ENCODE measurements at regions not wholly inside any gene's neighbourhood (a gene's known extent, or its start where the extent isn't known, plus 50 kb on each side); places are given as distances from the start of the nearest gene placed in this dataset.
A peak's percentile ranks its signal among the peaks of the same experiment; 100 is the strongest.

DNA sequence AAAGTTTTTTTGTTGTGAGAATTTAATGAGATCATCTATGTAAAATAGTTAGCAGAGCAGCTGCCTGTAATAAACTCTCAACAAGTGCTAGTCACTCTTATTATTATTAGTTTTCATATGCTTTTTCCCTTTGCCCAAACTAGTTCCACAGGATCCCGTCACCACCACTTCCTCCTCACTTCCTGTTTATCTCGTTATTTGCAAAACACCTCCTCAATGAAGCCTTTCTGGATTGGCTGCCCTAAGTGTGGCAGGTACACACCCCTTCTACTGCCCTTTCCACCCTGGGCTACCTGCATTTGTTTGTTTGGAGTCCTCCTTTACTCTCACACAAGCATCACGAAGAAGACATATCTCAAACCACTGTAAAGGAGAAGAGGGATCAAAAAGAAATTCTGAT is 54.4 kb upstream of the KLF3 start:
- Histone ChIP-seq H3K9ac (ENCODE audit: extremely low read depth, low read length, poor library complexity, severe bottlenecking) (no peak overlapping the region), H3K9me3 (ENCODE audit: control insufficient read depth, low read length) (no peaks in the 10 kb centered on the region), H3K36me3 (ENCODE audit: control insufficient read depth, insufficient read depth, low read length) (no peaks in the 10 kb centered on the region), H3K4me1 (ENCODE audit: control insufficient read depth, insufficient read depth, low read length) (no peaks in the 10 kb centered on the region), H3K27me3 (ENCODE audit: control insufficient read depth, insufficient read depth, low read length, poor library complexity, severe bottlenecking) (no peaks in the 10 kb centered on the region), H3K4me3 (ENCODE audit: low read length) (no peak overlapping the region), H3K27ac (ENCODE audit: low read depth, low read length) (no peak overlapping the region)
- Mint-ChIP-seq H3K27me3 (ENCODE audit: insufficient read depth) (peaks cover 2% of the 10 kb centered on the region), H3K9me3 (no peaks in the 10 kb centered on the region), H3K4me3 (no peak overlapping the region), H3K4me1 (peaks cover 21% of the 10 kb centered on the region), H3K36me3 (ENCODE audit: low read depth) (no peaks in the 10 kb centered on the region), H3K27ac (peak overlapping the region; percentile 28)
- TF ChIP-seq, protein P1, sequence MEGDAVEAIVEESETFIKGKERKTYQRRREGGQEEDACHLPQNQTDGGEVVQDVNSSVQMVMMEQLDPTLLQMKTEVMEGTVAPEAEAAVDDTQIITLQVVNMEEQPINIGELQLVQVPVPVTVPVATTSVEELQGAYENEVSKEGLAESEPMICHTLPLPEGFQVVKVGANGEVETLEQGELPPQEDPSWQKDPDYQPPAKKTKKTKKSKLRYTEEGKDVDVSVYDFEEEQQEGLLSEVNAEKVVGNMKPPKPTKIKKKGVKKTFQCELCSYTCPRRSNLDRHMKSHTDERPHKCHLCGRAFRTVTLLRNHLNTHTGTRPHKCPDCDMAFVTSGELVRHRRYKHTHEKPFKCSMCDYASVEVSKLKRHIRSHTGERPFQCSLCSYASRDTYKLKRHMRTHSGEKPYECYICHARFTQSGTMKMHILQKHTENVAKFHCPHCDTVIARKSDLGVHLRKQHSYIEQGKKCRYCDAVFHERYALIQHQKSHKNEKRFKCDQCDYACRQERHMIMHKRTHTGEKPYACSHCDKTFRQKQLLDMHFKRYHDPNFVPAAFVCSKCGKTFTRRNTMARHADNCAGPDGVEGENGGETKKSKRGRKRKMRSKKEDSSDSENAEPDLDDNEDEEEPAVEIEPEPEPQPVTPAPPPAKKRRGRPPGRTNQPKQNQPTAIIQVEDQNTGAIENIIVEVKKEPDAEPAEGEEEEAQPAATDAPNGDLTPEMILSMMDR (conservative IDR thresholded peaks at IDR 0.05): no peak
- 92 to 95% methylated on average over 2 to 3 of the region's 3 CpGs for WGBS, 2 experiments (ENCODE audit: insufficient coverage in 1 of 2, insufficient read length in 1 of 2)
- DNase-seq: peak; percentile 59

DNA sequence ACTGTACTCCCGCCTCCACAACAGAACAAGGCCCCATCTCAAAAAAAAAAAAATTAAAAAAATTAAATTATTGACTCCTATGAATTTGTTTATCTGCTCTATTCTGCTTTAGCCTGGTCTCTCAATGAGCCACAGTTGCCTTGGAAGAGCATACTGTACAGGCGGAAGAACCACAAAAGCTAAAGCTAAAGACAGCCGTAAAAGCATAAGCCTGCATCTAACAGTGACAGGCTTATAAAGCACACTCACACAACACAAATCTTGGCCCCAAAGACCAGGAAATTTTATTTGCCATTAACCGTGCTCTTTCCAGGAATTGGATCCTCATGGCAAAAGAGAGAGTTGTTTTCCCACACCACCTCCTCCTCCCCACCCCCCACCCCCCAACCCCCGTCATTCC is 53.5 kb upstream of the KLF3 start:
- no peaks in the 10 kb centered on the region for H3K9me3 ChIP-seq (ENCODE audit: control insufficient read depth, low read length)
- no peaks in the 10 kb centered on the region for H3K36me3 ChIP-seq (ENCODE audit: control insufficient read depth, insufficient read depth, low read length)
- no peak for DNase-seq
- no peak overlapping the region for H3K9ac ChIP-seq (ENCODE audit: extremely low read depth, low read length, poor library complexity, severe bottlenecking)
- H3K4me1 ChIP-seq (ENCODE audit: control insufficient read depth, insufficient read depth, low read length): no peaks in the 10 kb centered on the region
- Mint-ChIP-seq H3K27me3 (ENCODE audit: insufficient read depth) (no peaks in the 10 kb centered on the region), H3K4me3 (no peak overlapping the region), H3K27ac (no peak overlapping the region), H3K4me1 (peaks cover 17% of the 10 kb centered on the region), H3K36me3 (ENCODE audit: low read depth) (no peaks in the 10 kb centered on the region), H3K9me3 (no peaks in the 10 kb centered on the region)
- H3K27me3 ChIP-seq (ENCODE audit: control insufficient read depth, insufficient read depth, low read length, poor library complexity, severe bottlenecking): no peaks in the 10 kb centered on the region
- H3K4me3 ChIP-seq (ENCODE audit: low read length): no peak overlapping the region
- TF ChIP-seq, protein P1 (conservative IDR thresholded peaks at IDR 0.05): no peak
- no peak overlapping the region for H3K27ac ChIP-seq (ENCODE audit: low read depth, low read length)
- WGBS, 2 experiments (ENCODE audit: insufficient coverage in 1 of 2, insufficient read length in 1 of 2): 95 to 100% methylated on average over 1 to 5 of the region's 5 CpGs

DNA sequence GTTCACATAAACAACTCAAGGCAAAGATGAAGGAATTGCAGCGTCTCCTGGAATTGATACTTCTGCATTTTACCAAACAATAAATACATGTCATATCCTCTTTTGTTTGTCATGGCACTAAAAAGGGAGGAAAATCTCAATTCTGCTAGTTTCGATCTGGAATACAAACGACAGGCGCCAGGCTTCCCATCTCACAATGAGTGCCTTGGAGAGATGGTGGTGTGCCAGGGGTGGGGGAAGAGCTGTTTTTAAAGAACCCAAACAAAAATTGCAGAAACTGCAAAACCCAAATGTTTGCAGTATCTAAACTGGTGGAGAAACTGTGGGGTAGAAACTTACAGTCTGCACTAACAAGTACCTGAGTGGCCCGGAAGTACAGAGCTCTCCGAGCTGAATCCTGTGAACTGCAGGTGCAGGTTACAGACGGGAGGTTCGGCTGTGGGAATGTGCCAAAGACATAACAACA is 53.0 kb upstream of the KLF3 start:
- Histone ChIP-seq H3K27ac (ENCODE audit: low read depth, low read length) (peak overlapping the region; percentile 16), H3K4me3 (ENCODE audit: low read length) (no peak overlapping the region), H3K9me3 (ENCODE audit: control insufficient read depth, low read length) (no peaks in the 10 kb centered on the region), H3K27me3 (ENCODE audit: control insufficient read depth, insufficient read depth, low read length, poor library complexity, severe bottlenecking) (no peaks in the 10 kb centered on the region), H3K36me3 (ENCODE audit: control insufficient read depth, insufficient read depth, low read length) (no peaks in the 10 kb centered on the region), H3K4me1 (ENCODE audit: control insufficient read depth, insufficient read depth, low read length) (no peaks in the 10 kb centered on the region), H3K9ac (ENCODE audit: extremely low read depth, low read length, poor library complexity, severe bottlenecking) (no peak overlapping the region)
- no peaks in the 10 kb centered on the region for H3K36me3 Mint-ChIP-seq (ENCODE audit: low read depth)
- no peaks in the 10 kb centered on the region for H3K9me3 Mint-ChIP-seq
- peaks cover 12% of the 10 kb centered on the region for H3K4me1 Mint-ChIP-seq
- no peak for DNase-seq
- H3K27me3 Mint-ChIP-seq (ENCODE audit: insufficient read depth): no peaks in the 10 kb centered on the region
- TF ChIP-seq, protein P1 (conservative IDR thresholded peaks at IDR 0.05): no peak
- H3K4me3 Mint-ChIP-seq: no peak overlapping the region
- H3K27ac Mint-ChIP-seq: peak overlapping the region; percentile 26
- WGBS, 2 experiments (ENCODE audit: insufficient coverage in 1 of 2, insufficient read length in 1 of 2): 78 to 81% methylated on average over 3 to 8 of the region's 8 CpGs

Data from endodermal cell (in vitro differentiated cells).